ENCODE measurements at regions not wholly inside any gene's neighbourhood (a gene's known extent, or its start where the extent isn't known, plus 50 kb on each side); places are given as distances from the start of the nearest gene placed in this dataset.

DNA sequence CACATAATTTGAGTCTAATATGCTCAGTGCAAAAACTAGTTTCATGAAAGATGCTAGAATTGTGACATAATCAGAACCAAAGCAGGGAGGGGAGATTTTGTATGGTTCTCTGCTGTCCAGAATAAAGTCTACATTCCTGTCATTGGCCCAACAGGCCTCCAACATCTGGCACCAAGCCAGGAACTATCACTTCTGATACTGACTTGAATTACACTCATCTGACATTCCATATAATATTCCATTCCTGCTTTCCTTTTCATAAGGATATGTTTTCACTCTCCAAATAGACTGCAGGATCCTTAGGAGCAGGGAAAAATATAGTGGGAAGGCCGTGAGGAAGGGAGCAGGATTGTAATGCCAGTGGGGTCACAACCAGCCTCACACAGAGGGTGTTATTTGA, 84.6 kb upstream of the BTN3A2 start:
- Mint-ChIP-seq H3K4me1 (ENCODE audit: low read depth in 2 of 2) (peaks cover 8 to 21% of the 10 kb centered on the region in 2 donors), H3K4me3 (no peak overlapping the region), H3K9me3 (no peaks in the 10 kb centered on the region), H3K27ac (peak overlapping the region in 1 of 2 donors; percentile 33), H3K27me3 (no peaks in the 10 kb centered on the region), H3K36me3 (ENCODE audit: insufficient read depth) (peaks cover 12% of the 10 kb centered on the region)
- DNase-seq (no peak), ATAC-seq (replicated peaks) (no peak)

DNA sequence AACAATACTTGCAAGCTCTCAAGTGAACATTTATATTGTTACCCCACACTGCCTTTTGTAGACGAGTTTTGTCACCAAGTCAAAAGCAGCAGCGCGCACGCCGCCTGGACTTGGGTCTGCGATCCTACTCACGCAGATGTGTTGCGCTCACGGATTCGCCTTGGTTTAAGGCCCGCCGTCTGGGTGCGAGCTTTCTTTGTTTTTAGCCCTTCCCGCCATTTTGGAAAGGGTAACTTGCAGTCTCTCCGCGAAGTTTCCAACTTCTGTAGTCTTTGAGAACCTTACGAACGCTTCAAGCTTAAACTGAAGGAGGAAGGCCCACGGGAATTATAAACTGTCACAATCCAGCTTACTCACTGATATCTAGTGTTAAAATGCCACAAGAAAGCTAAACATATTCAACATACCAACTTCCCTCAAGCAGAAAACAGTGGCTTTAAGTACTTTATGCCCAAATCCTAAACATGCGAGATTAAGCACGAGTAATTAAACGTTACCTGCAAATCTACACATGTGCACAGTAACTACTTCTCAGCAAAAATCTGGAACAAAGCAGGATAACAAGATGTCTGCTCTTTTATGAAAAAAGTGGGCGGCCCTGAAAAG, 80.4 kb upstream of the BTN3A2 start:
- Mint-ChIP-seq H3K27ac (peak overlapping the region; percentile 100), H3K27me3 (peaks cover 6 to 10% of the 10 kb centered on the region in 2 donors), H3K4me3 (peak overlapping the region; percentile 94 to 96), H3K4me1 (ENCODE audit: low read depth in 2 of 2) (peaks cover 14 to 27% of the 10 kb centered on the region in 2 donors), H3K9me3 (peaks cover 0 to 2% of the 10 kb centered on the region in 2 donors), H3K36me3 (ENCODE audit: insufficient read depth) (peaks cover 38% of the 10 kb centered on the region)
- peak; percentile 7 for ATAC-seq (replicated peaks)
- DNase-seq, result peak; percentile 45 to 50 (median 49)

DNA sequence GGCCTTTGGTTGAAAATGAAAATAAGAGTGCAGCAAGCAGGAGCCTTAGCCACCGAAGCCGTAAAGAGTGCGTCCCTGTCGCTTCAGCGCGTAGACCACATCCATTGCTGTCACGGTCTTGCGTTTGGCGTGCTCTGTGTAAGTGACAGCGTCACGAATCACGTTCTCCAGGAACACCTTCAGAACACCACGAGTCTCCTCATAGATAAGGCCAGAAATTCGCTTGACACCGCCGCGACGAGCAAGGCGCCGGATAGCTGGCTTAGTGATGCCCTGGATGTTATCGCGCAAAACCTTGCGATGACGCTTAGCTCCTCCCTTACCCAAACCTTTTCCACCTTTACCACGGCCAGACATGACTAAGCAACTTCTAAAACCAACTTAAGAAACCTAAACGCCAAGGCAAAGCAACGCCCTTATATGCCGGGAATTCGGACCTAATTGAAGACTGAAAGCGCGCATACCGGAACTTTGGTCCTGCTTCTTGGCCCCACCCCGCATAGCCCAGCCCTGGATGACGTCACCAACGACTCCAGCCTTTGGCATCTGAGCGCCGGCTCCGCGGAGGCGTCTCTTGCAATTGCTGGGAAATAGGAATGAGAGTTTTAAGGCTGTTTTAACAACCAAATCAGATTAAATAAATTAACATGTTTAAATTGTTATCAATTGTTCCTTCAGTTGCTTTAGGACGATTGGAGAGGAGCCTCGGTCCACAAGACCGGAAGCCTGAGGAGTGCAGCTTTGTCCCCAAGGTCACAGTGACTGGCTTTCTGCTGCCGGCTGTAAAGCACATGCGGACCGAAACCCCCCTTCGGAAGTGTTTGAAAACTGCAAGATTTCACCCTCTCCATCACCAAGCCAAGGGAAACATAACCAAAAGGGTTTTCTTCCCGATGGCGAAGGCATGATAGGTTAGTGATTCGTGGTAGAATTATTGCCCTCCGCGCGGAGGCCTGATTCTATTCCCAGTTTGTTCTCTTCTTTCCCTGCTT, 79.6 kb upstream of the BTN3A2 start:
- H3K36me3 Mint-ChIP-seq (ENCODE audit: insufficient read depth), result peaks cover 38% of the 10 kb centered on the region
- peaks cover 6 to 10% of the 10 kb centered on the region in 2 donors for H3K27me3 Mint-ChIP-seq
- peak overlapping the region; percentile 100 for H3K27ac Mint-ChIP-seq
- peak overlapping the region; percentile 94 to 96 for H3K4me3 Mint-ChIP-seq
- ATAC-seq (replicated peaks) (peak; percentile 83), DNase-seq (peak; percentile 84 to 89 (median 88))
- peaks cover 0 to 2% of the 10 kb centered on the region in 2 donors for H3K9me3 Mint-ChIP-seq
- peaks cover 14 to 27% of the 10 kb centered on the region in 2 donors for H3K4me1 Mint-ChIP-seq (ENCODE audit: low read depth in 2 of 2)

DNA sequence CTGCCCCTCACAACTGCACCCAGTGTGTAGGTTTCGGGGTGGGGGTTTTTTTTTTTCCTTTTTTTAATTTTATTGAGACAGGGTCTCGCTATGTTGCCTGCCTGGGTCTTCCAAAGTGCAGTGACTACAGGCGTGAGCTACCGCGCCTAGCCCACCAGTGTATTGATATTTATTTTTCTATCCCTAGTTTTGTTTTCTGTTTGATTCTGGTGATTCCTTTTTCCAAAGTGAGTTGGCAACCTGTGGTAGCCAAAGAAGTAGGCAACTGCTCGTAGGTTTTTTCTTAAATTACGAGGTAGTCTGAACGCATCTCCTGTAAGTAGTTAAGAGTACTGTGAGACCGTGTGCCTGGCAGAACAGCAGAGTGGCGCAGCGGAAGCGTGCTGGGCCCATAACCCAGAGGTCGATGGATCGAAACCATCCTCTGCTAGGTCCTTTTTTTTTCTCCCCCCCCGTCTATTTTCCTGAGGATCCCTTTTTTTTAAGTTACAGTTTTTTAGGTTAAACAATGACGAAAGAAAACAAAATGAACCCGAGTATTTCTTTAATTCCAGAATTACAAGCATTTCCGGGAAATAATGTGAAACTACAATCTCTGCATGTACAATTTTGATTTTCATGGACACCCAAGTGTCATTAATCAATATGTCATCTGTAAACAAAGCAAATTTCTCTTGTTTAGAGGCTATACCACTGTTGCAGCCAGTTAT, 78.7 kb upstream of the BTN3A2 start:
- peak overlapping the region; percentile 94 to 96 for H3K4me3 Mint-ChIP-seq
- peaks cover 6 to 10% of the 10 kb centered on the region in 2 donors for H3K27me3 Mint-ChIP-seq
- DNase-seq, result peak; percentile 80 to 83 (median 82)
- peak overlapping the region; percentile 100 for H3K27ac Mint-ChIP-seq
- H3K36me3 Mint-ChIP-seq (ENCODE audit: insufficient read depth), result peaks cover 38% of the 10 kb centered on the region
- peaks cover 14 to 27% of the 10 kb centered on the region in 2 donors for H3K4me1 Mint-ChIP-seq (ENCODE audit: low read depth in 2 of 2)
- peaks cover 0 to 2% of the 10 kb centered on the region in 2 donors for H3K9me3 Mint-ChIP-seq
- ATAC-seq (replicated peaks), result peak; percentile 9

DNA sequence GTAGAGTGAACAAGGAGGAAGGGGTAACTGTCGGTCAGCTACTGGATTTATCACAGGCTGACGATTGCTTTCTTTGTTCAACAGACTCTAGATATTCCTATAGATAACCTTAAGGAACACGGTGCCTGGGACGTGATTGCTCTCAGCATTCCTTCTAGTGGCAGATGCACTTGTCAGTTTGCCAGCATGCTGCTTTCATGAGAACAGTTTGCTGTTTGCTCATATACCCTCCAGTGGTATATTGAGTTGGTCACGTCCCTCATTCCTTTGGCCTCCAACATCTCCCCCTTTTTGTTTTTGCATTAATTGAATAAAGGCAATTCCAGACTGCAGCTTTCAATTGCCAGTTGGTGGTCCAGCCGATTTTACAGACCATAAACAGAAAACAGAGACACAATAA, 76.8 kb upstream of the BTN3A2 start:
- Mint-ChIP-seq H3K36me3 (ENCODE audit: insufficient read depth) (peaks cover 42% of the 10 kb centered on the region), H3K27me3 (peaks cover 6 to 10% of the 10 kb centered on the region in 2 donors), H3K27ac (no peak overlapping the region)

DNA sequence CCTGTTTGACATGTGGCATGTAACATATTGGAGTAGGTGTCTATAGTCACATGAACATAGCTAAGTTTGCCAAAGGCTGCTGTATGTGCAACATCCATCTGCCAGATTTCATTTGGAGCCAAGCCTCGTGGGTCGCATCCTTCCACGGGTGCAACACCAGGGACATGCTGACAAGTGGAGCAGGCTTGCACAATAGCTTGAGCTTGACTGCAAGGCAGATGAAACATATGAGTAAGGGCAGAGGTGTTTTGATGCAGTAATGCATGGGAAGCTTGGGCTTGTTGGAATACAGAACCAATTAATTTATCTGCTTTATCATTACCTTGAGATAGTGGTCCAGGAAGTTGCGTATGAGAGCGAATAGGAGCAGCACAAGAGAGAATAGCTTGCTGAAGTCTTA, 74.1 kb upstream of the BTN3A2 start:
- no peak for DNase-seq
- Mint-ChIP-seq H3K4me1 (ENCODE audit: low read depth in 2 of 2) (peaks cover 7 to 10% of the 10 kb centered on the region in 2 donors), H3K27me3 (peaks cover 6 to 16% of the 10 kb centered on the region in 2 donors), H3K27ac (no peak overlapping the region), H3K4me3 (no peak overlapping the region), H3K9me3 (peaks cover 0 to 2% of the 10 kb centered on the region in 2 donors), H3K36me3 (ENCODE audit: insufficient read depth) (peaks cover 25% of the 10 kb centered on the region)
- no peak for ATAC-seq (replicated peaks)

More for the DNA sequence above, 76.8 kb upstream of the BTN3A2 start:
- Mint-ChIP-seq H3K9me3 (peaks cover 0 to 2% of the 10 kb centered on the region in 2 donors), H3K4me1 (ENCODE audit: low read depth in 2 of 2) (peaks cover 14 to 21% of the 10 kb centered on the region in 2 donors), H3K4me3 (no peak overlapping the region)
- DNase-seq (no peak), ATAC-seq (replicated peaks) (no peak)

DNA sequence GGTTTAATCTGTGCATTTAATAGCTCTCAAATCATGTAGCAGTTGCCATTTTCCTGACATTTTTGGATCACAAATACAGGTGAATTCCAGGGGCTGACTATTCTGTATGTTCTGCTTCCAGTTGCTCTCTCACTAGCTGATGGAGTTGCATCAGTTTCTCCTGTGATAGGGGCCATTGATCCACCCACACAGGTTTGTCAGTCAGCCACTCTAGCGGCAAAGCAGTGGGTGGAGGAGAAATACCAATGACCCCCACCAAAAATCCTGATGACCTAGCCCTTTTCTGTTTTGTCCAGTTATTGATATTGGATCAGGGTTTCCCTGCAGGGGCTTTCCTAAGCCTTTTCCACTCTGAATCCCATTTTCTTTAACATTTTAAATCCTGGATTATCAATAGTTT, 72.3 kb upstream of the BTN3A2 start:
- Mint-ChIP-seq H3K27ac (no peak overlapping the region), H3K36me3 (ENCODE audit: insufficient read depth) (peaks cover 7% of the 10 kb centered on the region), H3K4me1 (ENCODE audit: low read depth in 2 of 2) (peaks cover 2 to 4% of the 10 kb centered on the region in 2 donors), H3K9me3 (no peaks in the 10 kb centered on the region), H3K4me3 (no peak overlapping the region), H3K27me3 (peaks cover 0 to 16% of the 10 kb centered on the region in 2 donors)
- no peak for ATAC-seq (replicated peaks)
- DNase-seq, result no peak

DNA sequence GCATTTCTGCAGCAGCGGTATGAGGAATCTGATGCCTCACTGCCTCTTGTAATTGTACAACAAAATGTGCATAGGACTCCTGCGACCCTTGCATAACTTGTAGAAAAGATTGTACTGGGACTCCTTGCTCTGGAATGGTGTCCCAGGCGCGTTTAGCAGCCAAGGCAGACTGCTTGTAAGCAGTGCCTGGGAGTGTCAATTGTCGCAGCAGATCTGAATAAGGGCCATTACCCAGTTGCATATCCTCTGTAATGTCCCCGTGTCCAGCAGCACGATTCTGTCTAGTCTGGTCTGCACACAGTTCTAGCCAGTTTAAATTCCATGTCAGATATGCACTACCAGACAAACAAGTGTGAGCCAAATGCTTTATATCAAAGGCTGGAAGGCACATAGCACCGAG, 70.7 kb upstream of the BTN3A2 start:
- ATAC-seq (replicated peaks) (no peak), DNase-seq (no peak)
- no peak overlapping the region for H3K4me3 Mint-ChIP-seq
- H3K27me3 Mint-ChIP-seq, result peaks cover 0 to 17% of the 10 kb centered on the region in 2 donors
- peaks cover 4% of the 10 kb centered on the region for H3K36me3 Mint-ChIP-seq (ENCODE audit: insufficient read depth)
- peaks cover 2 to 4% of the 10 kb centered on the region in 2 donors for H3K4me1 Mint-ChIP-seq (ENCODE audit: low read depth in 2 of 2)
- H3K9me3 Mint-ChIP-seq, result no peaks in the 10 kb centered on the region
- H3K27ac Mint-ChIP-seq, result no peak overlapping the region

DNA sequence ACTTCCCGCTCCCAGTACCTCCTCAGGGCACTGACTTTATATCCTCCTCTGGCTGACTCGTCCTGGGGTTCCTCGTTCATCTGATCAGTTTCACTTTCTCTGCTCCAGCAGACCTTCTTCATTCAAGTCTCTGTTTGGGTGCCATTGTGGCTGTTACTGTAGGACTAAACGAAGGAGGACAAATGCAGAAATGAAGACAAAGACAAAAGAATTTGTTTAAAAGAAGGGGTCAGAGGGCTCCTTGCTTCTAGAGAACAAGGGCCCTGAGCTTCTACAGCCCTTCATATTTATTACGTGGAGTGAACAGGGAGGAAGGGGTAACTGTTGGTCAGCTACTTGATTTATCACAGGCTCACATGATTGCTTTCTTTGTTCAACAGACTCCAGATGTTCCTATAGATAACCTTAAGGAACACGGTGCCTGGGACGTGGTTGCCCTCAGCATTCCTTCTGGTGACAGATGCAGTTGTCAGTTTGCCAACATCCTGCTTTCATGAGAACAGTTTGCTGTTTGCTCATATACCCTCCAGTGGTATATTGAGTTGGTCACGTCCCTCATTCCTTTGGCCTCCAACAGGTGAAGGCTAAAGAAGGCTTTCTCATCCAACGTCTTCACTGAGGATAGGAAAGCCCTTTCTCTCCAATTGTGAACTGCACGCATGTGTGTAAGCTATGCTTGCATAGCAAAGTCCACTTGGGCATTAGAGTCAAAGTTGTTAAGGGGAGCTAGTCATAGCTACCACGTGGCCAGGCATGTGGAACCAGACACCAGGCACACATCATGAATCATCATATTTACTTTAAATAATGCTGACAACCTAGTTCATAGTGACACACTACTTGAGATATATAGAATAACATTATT, 69.1 kb upstream of the BTN3A2 start:
- Mint-ChIP-seq H3K27ac (no peak overlapping the region), H3K36me3 (ENCODE audit: insufficient read depth) (peaks cover 4% of the 10 kb centered on the region), H3K9me3 (no peaks in the 10 kb centered on the region), H3K4me1 (ENCODE audit: low read depth in 2 of 2) (peaks cover 2 to 4% of the 10 kb centered on the region in 2 donors), H3K27me3 (peaks cover 0 to 17% of the 10 kb centered on the region in 2 donors), H3K4me3 (peak overlapping the region in 1 of 2 donors; percentile 55)
- ATAC-seq (replicated peaks) (no peak), DNase-seq (no peak)

DNA sequence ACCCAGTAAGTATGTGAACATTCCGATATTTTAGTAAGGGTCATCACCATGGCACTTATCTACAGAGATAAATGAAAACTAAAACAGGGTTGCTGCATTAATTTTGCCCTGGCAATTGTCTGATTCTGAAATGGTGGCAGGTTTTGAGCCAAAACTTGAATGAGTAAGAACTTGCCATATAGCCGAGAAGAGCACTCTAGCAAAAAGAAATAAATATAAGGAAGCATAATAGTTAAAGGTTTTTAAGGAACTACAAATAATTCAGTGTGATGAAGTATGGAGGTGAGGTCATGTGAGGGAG, 68.5 kb upstream of the BTN3A2 start:
- no peak overlapping the region for H3K4me3 Mint-ChIP-seq
- no peaks in the 10 kb centered on the region for H3K9me3 Mint-ChIP-seq
- ATAC-seq (replicated peaks) (no peak), DNase-seq (no peak)
- peaks cover 3% of the 10 kb centered on the region for H3K36me3 Mint-ChIP-seq (ENCODE audit: insufficient read depth)
- peaks cover 2 to 4% of the 10 kb centered on the region in 2 donors for H3K4me1 Mint-ChIP-seq (ENCODE audit: low read depth in 2 of 2)
- H3K27ac Mint-ChIP-seq, result no peak overlapping the region
- peaks cover 0 to 17% of the 10 kb centered on the region in 2 donors for H3K27me3 Mint-ChIP-seq

DNA sequence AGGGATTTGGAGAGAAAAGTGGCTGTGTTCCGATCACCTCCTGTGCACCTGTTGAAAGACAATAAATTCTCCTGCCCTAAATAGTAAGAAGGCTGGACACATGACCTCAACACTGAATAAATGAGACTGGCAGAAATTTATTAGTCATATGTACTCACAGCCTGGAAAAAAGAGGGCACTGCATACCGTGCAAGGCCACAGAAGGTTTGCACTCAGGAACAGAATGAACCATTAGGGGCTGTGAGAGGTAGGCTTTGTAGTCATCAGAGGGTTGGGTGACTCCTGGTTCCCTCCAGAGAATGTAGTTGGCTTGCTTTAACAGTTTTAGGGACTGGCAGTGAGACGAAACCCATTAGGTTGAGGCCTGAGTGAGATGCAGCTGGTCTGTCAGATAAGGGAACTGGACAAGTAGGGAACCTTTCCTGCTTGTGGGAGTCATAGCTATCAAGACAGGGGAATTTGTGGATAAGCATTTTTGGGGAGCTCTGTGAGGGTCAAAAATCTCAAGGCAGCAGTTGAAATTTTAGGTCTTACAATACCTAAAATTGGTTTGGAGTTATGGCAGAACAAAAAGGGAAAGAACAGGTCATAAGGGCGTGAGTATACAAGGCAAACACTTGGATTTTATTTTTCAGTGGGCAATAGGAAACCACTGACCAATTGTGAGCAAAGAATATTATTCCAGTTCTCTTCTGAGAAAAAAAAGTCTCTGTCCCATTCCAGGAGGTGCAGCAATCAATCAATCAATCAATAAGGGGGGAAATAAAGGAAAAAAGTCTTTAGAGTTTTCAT, 67.9 kb upstream of the BTN3A2 start:
- DNase-seq (no peak), ATAC-seq (replicated peaks) (no peak)
- Mint-ChIP-seq H3K9me3 (no peaks in the 10 kb centered on the region), H3K27me3 (peaks cover 0 to 17% of the 10 kb centered on the region in 2 donors), H3K27ac (no peak overlapping the region), H3K36me3 (ENCODE audit: insufficient read depth) (no peaks in the 10 kb centered on the region), H3K4me1 (ENCODE audit: low read depth in 2 of 2) (peaks cover 2 to 4% of the 10 kb centered on the region in 2 donors), H3K4me3 (no peak overlapping the region)

Data from effector memory CD8-positive, alpha-beta T cell (primary cell).